Epithelial cell of proximal tubule (primary cell): ENCODE measurements at regions not wholly inside any gene's neighbourhood (a gene's known extent, or its start where the extent isn't known, plus 50 kb on each side); places are given as distances from the start of the nearest gene placed in this dataset.

Experiments used
- DNase-seq: peaks from one replicate; pipeline ENCODE4 v3.0.0-alpha.2; 2011; ENCODE audit warnings: low read depth
- H3K4me3 ChIP-seq: 2 replicates; pipeline ENCODE4 v1.5.1; 2011; ENCODE audit warnings: low read depth, mild to moderate bottlenecking, low read length
- CTCF ChIP-seq: conservative IDR thresholded peaks from 2 replicates; pipeline ENCODE4 v1.5.1; 2012; ENCODE audit warnings: low read depth, mild to moderate bottlenecking, low read length

GRCh38 chr6:104251651-104252050 lies 608.1 kb downstream of the HACE1 start:
- DNase-seq = no peak
- no peak for TF ChIP-seq CTCF
- H3K4me3 ChIP-seq = no peak overlapping the region

GRCh38 chr6:104240865-104241264 lies 618.9 kb downstream of the HACE1 start:
- no peak overlapping the region for H3K4me3 ChIP-seq

GRCh38 chr6:104239971-104240370 lies 619.7 kb downstream of the HACE1 start:
- H3K4me3 ChIP-seq = no peak overlapping the region
- no peak for TF ChIP-seq CTCF
- DNase-seq = no peak

More at GRCh38 chr6:104240865-104241264, 618.9 kb downstream of the HACE1 start:
- TF ChIP-seq CTCF = no peak
- no peak for DNase-seq

GRCh38 chr6:104229057-104229456 lies 630.7 kb downstream of the HACE1 start:
- no peak for TF ChIP-seq CTCF

GRCh38 chr6:104227508-104227907 lies 632.2 kb downstream of the HACE1 start:
- TF ChIP-seq CTCF = no peak
- no peak overlapping the region for H3K4me3 ChIP-seq
- no peak for DNase-seq

More at GRCh38 chr6:104229057-104229456, 630.7 kb downstream of the HACE1 start:
- DNase-seq = no peak
- H3K4me3 ChIP-seq = no peak overlapping the region

- DNase-seq = no peak
Measured at GRCh38 chr6:104226790-104227446, 632.8 kb downstream of the HACE1 start.

More at GRCh38 chr6:104226790-104227446, 632.8 kb downstream of the HACE1 start:
- no peak overlapping the region for H3K4me3 ChIP-seq
- TF ChIP-seq CTCF = no peak
